Stomach (tissue), 4 donors: ENCODE measurements at regions not wholly inside any gene's neighbourhood (a gene's known extent, or its start where the extent isn't known, plus 50 kb on each side); places are given as distances from the start of the nearest gene placed in this dataset.
"Not testable (repeated sequence)": the region's sequence is repeated elsewhere in the genome, so short reads cannot be mapped to it uniquely, and the experiment has no call there.

Source experiments
- CTCF ChIP-seq, 7 experiments: fragments of 450-650 bp in 4 of 7; fragments of 200-600 bp in 3 of 7; sonication (generic) in 3 of 7; IDR thresholded peaks; one replicate each; pipeline ENCODE4 v1.5.1; 2016 to 2019; ENCODE audit warnings: antibody characterized with exemption in 7 of 7, control low read depth in 2 of 7, mild to moderate bottlenecking in 1 of 7
- EP300 ChIP-seq: sonication (generic); formaldehyde crosslinking; IDR thresholded peaks from one replicate; pipeline ENCODE4 v1.6.1; 2017; ENCODE audit warnings: antibody characterized with exemption
- POLR2A ChIP-seq, 4 donors: fragments of 450-650 bp; IDR thresholded peaks; one replicate each; pipeline ENCODE4 v1.6.1; 2016; ENCODE audit warnings: antibody characterized with exemption in 4 of 4, control low read depth in 2 of 4, mild to moderate bottlenecking in 1 of 4, moderate library complexity in 1 of 4

GRCh38 chr7:56826556-56826955 lies 305.7 kb downstream of the ZNF479 start:
- not testable (repeated sequence) for TF ChIP-seq POLR2A (IDR thresholded peaks at IDR 0.05); CTCF (IDR thresholded peaks at IDR 0.05); EP300
